ENCODE measurements at regions not wholly inside any gene's neighbourhood (a gene's known extent, or its start where the extent isn't known, plus 50 kb on each side); places are given as distances from the start of the nearest gene placed in this dataset.

- no peak for TF ChIP-seq CTCF (IDR thresholded peaks at IDR 0.05; ENCODE audit: low read depth, low read length, missing control alignments)
- in situ Hi-C loops (cut with HindIII; ENCODE audit: low sequenced_read_pairs) = no loop called here
- no peak for DNase-seq (ENCODE audit: low read depth)
- no peak overlapping the region for H3K4me3 ChIP-seq (ENCODE audit: low read depth, low read length)
Measured at GRCh38 chr14:25574628-25575325, 524.8 kb upstream of the STXBP6 start.

GRCh38 chr14:25570483-25570882 is 520.5 kb upstream of the STXBP6 start:
- H3K4me3 ChIP-seq (ENCODE audit: low read depth, low read length) = no peak overlapping the region
- no peak for TF ChIP-seq CTCF (IDR thresholded peaks at IDR 0.05; ENCODE audit: low read depth, low read length, missing control alignments)
- no peak for DNase-seq (ENCODE audit: low read depth)
- in situ Hi-C loops (cut with HindIII; ENCODE audit: low sequenced_read_pairs) = no loop called here

GRCh38 chr14:25557466-25557865 is 507.5 kb upstream of the STXBP6 start:
- H3K4me3 ChIP-seq (ENCODE audit: low read depth, low read length) = no peak overlapping the region
- no peak for DNase-seq (ENCODE audit: low read depth)
- in situ Hi-C loops (cut with HindIII; ENCODE audit: low sequenced_read_pairs) = no loop called here
- TF ChIP-seq CTCF (IDR thresholded peaks at IDR 0.05; ENCODE audit: low read depth, low read length, missing control alignments) = no peak

GRCh38 chr14:25552826-25553225 is 502.9 kb upstream of the STXBP6 start:
- no peak overlapping the region for H3K4me3 ChIP-seq (ENCODE audit: low read depth, low read length)
- TF ChIP-seq CTCF (IDR thresholded peaks at IDR 0.05; ENCODE audit: low read depth, low read length, missing control alignments) = no peak
- no peak for DNase-seq (ENCODE audit: low read depth)
- in situ Hi-C loops (cut with HindIII; ENCODE audit: low sequenced_read_pairs) = no loop called here

- in situ Hi-C loops (cut with HindIII; ENCODE audit: low sequenced_read_pairs) = no loop called here
- DNase-seq (ENCODE audit: low read depth) = no peak
- TF ChIP-seq CTCF (IDR thresholded peaks at IDR 0.05; ENCODE audit: low read depth, low read length, missing control alignments) = no peak
- no peak overlapping the region for H3K4me3 ChIP-seq (ENCODE audit: low read depth, low read length)
Measured at GRCh38 chr14:25551674-25552073, 501.7 kb upstream of the STXBP6 start.

GRCh38 chr14:25546826-25547225 is 496.9 kb upstream of the STXBP6 start:
- no peak for DNase-seq (ENCODE audit: low read depth)
- H3K4me3 ChIP-seq (ENCODE audit: low read depth, low read length) = no peak overlapping the region
- no peak for TF ChIP-seq CTCF (IDR thresholded peaks at IDR 0.05; ENCODE audit: low read depth, low read length, missing control alignments)
- in situ Hi-C loops (cut with HindIII; ENCODE audit: low sequenced_read_pairs) = no loop called here
